GM12873 (cell line): ENCODE measurements at regions not wholly inside any gene's neighbourhood (a gene's known extent, or its start where the extent isn't known, plus 50 kb on each side); places are given as distances from the start of the nearest gene placed in this dataset.

ENCODE experiments used
- CTCF ChIP-seq: IDR thresholded peaks from 2 replicates; pipeline ENCODE4 v1.5.1; 2012; ENCODE audit warnings: low read depth, mild to moderate bottlenecking, moderate library complexity, low read length, control low read depth; ENCODE audit not compliant: insufficient read depth; ENCODE audit errors: missing control alignments

GRCh38 chr6:169109411-169110220 lies 144.0 kb downstream of the THBS2 start:
- TF ChIP-seq CTCF: no peak

GRCh38 chr6:169108753-169109152 lies 144.9 kb downstream of the THBS2 start:
- no peak for TF ChIP-seq CTCF

- no peak for TF ChIP-seq CTCF
Measured at GRCh38 chr6:169106176-169106575, 147.5 kb downstream of the THBS2 start.

- TF ChIP-seq CTCF: no peak
Measured at GRCh38 chr6:169101981-169102380, 151.7 kb downstream of the THBS2 start.

- TF ChIP-seq CTCF: no peak
Measured at GRCh38 chr6:169101036-169101805, 152.4 kb downstream of the THBS2 start.

GRCh38 chr6:169099411-169100202 lies 154.0 kb downstream of the THBS2 start:
- no peak for TF ChIP-seq CTCF

- no peak for TF ChIP-seq CTCF
Measured at GRCh38 chr6:169098116-169098515, 155.5 kb downstream of the THBS2 start.
